HL-60/S4 (cell line): ENCODE measurements at regions not wholly inside any gene's neighbourhood (a gene's known extent, or its start where the extent isn't known, plus 50 kb on each side); places are given as distances from the start of the nearest gene placed in this dataset.

Source experiments
- in situ Hi-C: fragments of 300-500 bp; cut with MboI; formaldehyde crosslinking; loops from 2 replicates; pipeline ENCODE4 v1.14.3; 2022; ENCODE audit warnings: low sequenced_read_pairs

- in situ Hi-C loops, result no loop called here
These were observed 1531.0 kb downstream of the UQCRFS1 start for GRCh38 chr19:27681972-27682371.

- in situ Hi-C loops, result no loop called here
These were observed 1533.0 kb downstream of the UQCRFS1 start for GRCh38 chr19:27679905-27680304.

- in situ Hi-C loops, result no loop called here
These were observed 1533.6 kb downstream of the UQCRFS1 start for GRCh38 chr19:27679399-27679798.

- in situ Hi-C loops, result no loop called here
These were observed 1536.1 kb downstream of the UQCRFS1 start for GRCh38 chr19:27676877-27677276.

GRCh38 chr19:27676334-27676733 is 1536.6 kb downstream of the UQCRFS1 start:
- in situ Hi-C loops, result no loop called here

GRCh38 chr19:27675771-27676170 is 1537.2 kb downstream of the UQCRFS1 start:
- in situ Hi-C loops, result no loop called here

GRCh38 chr19:27674701-27675100 is 1538.2 kb downstream of the UQCRFS1 start:
- in situ Hi-C loops, result no loop called here

- in situ Hi-C loops, result no loop called here
These were observed 1539.0 kb downstream of the UQCRFS1 start for GRCh38 chr19:27673986-27674385.

GRCh38 chr19:27672309-27673047 is 1540.5 kb downstream of the UQCRFS1 start:
- in situ Hi-C loops, result no loop called here

- in situ Hi-C loops, result no loop called here
These were observed 1541.1 kb downstream of the UQCRFS1 start for GRCh38 chr19:27671876-27672275.

GRCh38 chr19:27660428-27660827 is 1552.5 kb downstream of the UQCRFS1 start:
- in situ Hi-C loops, result no loop called here

GRCh38 chr19:27657271-27658051 is 1555.5 kb downstream of the UQCRFS1 start:
- in situ Hi-C loops, result no loop called here

- in situ Hi-C loops, result no loop called here
These were observed 1558.5 kb downstream of the UQCRFS1 start for GRCh38 chr19:27654266-27654990.

GRCh38 chr19:27652796-27653195 is 1560.2 kb downstream of the UQCRFS1 start:
- in situ Hi-C loops, result no loop called here

- in situ Hi-C loops, result no loop called here
These were observed 1560.7 kb downstream of the UQCRFS1 start for GRCh38 chr19:27652281-27652680.

GRCh38 chr19:27647423-27647822 is 1565.5 kb downstream of the UQCRFS1 start:
- in situ Hi-C loops, result no loop called here

- in situ Hi-C loops, result no loop called here
These were observed 1577.5 kb downstream of the UQCRFS1 start for GRCh38 chr19:27635401-27635800.

- in situ Hi-C loops, result no loop called here
These were observed 1594.9 kb downstream of the UQCRFS1 start for GRCh38 chr19:27618006-27618405.

- in situ Hi-C loops, result no loop called here
These were observed 1632.0 kb downstream of the UQCRFS1 start for GRCh38 chr19:27580906-27581305.
